Astrocyte (in vitro differentiated cells and primary cell): ENCODE measurements at regions not wholly inside any gene's neighbourhood (a gene's known extent, or its start where the extent isn't known, plus 50 kb on each side); places are given as distances from the start of the nearest gene placed in this dataset.

ENCODE experiments used
- DNase-seq: peaks from one replicate; pipeline ENCODE4 v3.0.0-alpha.2; 2010; ENCODE audit warnings: low read depth
- FAIRE-seq: peaks from 2 replicates; lab custom pipeline; 2011; peaks lifted over from hg19 to GRCh38; lab: Jason Lieb, UNC
- H2AFZ ChIP-seq: 2 replicates; pipeline ENCODE4 v1.6.0; 2012; ENCODE audit warnings: low read depth, low read length, inconsistent platforms
- H3K27ac ChIP-seq: 2 replicates; pipeline ENCODE4 v1.5.1; 2011; ENCODE audit warnings: low read depth, low read length, inconsistent platforms
- H3K27me3 ChIP-seq: 2 replicates; pipeline ENCODE4 v1.6.0; 2011; ENCODE audit warnings: low read length, inconsistent platforms; ENCODE audit not compliant: insufficient read depth
- H3K36me3 ChIP-seq: 2 replicates; pipeline ENCODE4 v1.5.1; 2011; ENCODE audit warnings: low read length, inconsistent platforms; ENCODE audit not compliant: insufficient read depth
- H3K4me1 ChIP-seq: 2 replicates; pipeline ENCODE4 v1.5.1; 2011; ENCODE audit warnings: low read length, inconsistent platforms; ENCODE audit not compliant: insufficient read depth
- H3K4me2 ChIP-seq: 2 replicates; pipeline ENCODE4 v1.6.0; 2012; ENCODE audit warnings: low read length, inconsistent platforms
- H3K4me3 ChIP-seq: 2 replicates; pipeline ENCODE4 v1.5.1; 2011; ENCODE audit warnings: low read depth, mild to moderate bottlenecking, low read length, inconsistent platforms; ENCODE audit not compliant: insufficient read depth
- H3K79me2 ChIP-seq: 2 replicates; pipeline ENCODE4 v1.6.0; 2012; ENCODE audit warnings: mild to moderate bottlenecking, low read length, inconsistent platforms; ENCODE audit not compliant: insufficient read depth
- H3K9ac ChIP-seq: 2 replicates; pipeline ENCODE4 v1.6.0; 2012; ENCODE audit warnings: mild to moderate bottlenecking, low read length, inconsistent platforms
- H3K9me3 ChIP-seq: 2 replicates; pipeline ENCODE4 v1.5.1; 2012; ENCODE audit warnings: low read depth, mild to moderate bottlenecking, low read length, inconsistent platforms; ENCODE audit not compliant: insufficient read depth
- H4K20me1 ChIP-seq: 2 replicates; pipeline ENCODE4 v1.6.0; 2012; ENCODE audit warnings: low read length, inconsistent platforms; ENCODE audit not compliant: insufficient read depth
- H3K27ac Mint-ChIP-seq: one replicate; pipeline ENCODE4 v1.8.0; 2021; ENCODE audit warnings: mild to moderate bottlenecking, mixed read lengths; ENCODE audit not compliant: unreplicated experiment
- H3K27me3 Mint-ChIP-seq: one replicate; pipeline ENCODE4 v1.8.0; 2021; ENCODE audit warnings: low read depth, mixed read lengths; ENCODE audit not compliant: unreplicated experiment
- H3K36me3 Mint-ChIP-seq: one replicate; pipeline ENCODE4 v1.8.0; 2021; ENCODE audit warnings: low read depth, mixed read lengths; ENCODE audit not compliant: unreplicated experiment
- H3K4me1 Mint-ChIP-seq: one replicate; pipeline ENCODE4 v1.8.0; 2021; ENCODE audit warnings: low read depth, mixed read lengths; ENCODE audit not compliant: unreplicated experiment
- H3K4me3 Mint-ChIP-seq: one replicate; pipeline ENCODE4 v1.8.0; 2021; ENCODE audit warnings: mild to moderate bottlenecking, moderate library complexity, mixed read lengths; ENCODE audit not compliant: unreplicated experiment
- H3K9me3 Mint-ChIP-seq: one replicate; pipeline ENCODE4 v1.8.0; 2021; ENCODE audit warnings: mild to moderate bottlenecking, mixed read lengths; ENCODE audit not compliant: unreplicated experiment
- EZH2 ChIP-seq: IDR thresholded peaks from 2 replicates; pipeline ENCODE4 v1.6.1; 2012; ENCODE audit warnings: mild to moderate bottlenecking, low read length, inconsistent platforms; ENCODE audit not compliant: insufficient read depth
- TF ChIP-seq, protein P1 (sequence below): IDR thresholded peaks from 2 replicates; pipeline ENCODE4 v1.5.1; 2011; ENCODE audit warnings: low read depth, mild to moderate bottlenecking, inconsistent platforms, low read length, moderate library complexity; ENCODE audit not compliant: insufficient read depth

DNA sequence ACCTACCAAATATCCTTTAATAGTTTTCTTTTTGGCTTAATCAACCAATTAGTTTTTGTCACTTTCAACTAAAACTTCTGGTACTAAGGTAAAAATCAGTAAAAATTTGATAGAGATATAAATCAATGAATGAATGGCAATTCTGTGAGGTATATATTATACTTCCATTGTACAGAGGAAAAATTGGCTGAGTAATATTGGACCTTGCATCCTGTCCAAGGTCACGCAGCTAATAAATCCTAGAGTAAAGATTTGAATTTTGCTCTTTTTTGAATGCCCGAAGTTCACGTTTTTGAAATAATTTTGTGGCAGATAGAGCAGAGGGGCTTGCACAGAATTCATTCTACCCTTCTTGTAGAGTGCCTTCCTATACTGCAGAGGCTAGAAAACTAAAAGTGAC, 81.1 kb upstream of the ZNF280D start:
- H3K27me3 Mint-ChIP-seq: peaks cover 1% of the 10 kb centered on the region
- no peak overlapping the region for H3K27ac ChIP-seq
- H3K4me1 ChIP-seq: peaks cover 20% of the 10 kb centered on the region
- DNase-seq (no peak), FAIRE-seq (no peak)
- TF ChIP-seq, protein P1, sequence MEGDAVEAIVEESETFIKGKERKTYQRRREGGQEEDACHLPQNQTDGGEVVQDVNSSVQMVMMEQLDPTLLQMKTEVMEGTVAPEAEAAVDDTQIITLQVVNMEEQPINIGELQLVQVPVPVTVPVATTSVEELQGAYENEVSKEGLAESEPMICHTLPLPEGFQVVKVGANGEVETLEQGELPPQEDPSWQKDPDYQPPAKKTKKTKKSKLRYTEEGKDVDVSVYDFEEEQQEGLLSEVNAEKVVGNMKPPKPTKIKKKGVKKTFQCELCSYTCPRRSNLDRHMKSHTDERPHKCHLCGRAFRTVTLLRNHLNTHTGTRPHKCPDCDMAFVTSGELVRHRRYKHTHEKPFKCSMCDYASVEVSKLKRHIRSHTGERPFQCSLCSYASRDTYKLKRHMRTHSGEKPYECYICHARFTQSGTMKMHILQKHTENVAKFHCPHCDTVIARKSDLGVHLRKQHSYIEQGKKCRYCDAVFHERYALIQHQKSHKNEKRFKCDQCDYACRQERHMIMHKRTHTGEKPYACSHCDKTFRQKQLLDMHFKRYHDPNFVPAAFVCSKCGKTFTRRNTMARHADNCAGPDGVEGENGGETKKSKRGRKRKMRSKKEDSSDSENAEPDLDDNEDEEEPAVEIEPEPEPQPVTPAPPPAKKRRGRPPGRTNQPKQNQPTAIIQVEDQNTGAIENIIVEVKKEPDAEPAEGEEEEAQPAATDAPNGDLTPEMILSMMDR: no peak
- no peak for TF ChIP-seq EZH2
- H3K4me2 ChIP-seq: no peak overlapping the region
- no peak overlapping the region for H3K4me3 ChIP-seq
- no peak overlapping the region for H3K4me3 Mint-ChIP-seq
- H3K9ac ChIP-seq: no peak overlapping the region
- H4K20me1 ChIP-seq: no peaks in the 10 kb centered on the region
- H3K36me3 Mint-ChIP-seq: no peaks in the 10 kb centered on the region
- H3K4me1 Mint-ChIP-seq: peaks cover 16% of the 10 kb centered on the region
- no peaks in the 10 kb centered on the region for H3K27me3 ChIP-seq
- no peak overlapping the region for H2AFZ ChIP-seq
- H3K9me3 ChIP-seq: no peaks in the 10 kb centered on the region
- no peak overlapping the region for H3K27ac Mint-ChIP-seq
- no peaks in the 10 kb centered on the region for H3K36me3 ChIP-seq
- peaks cover 4% of the 10 kb centered on the region for H3K9me3 Mint-ChIP-seq
- no peaks in the 10 kb centered on the region for H3K79me2 ChIP-seq

DNA sequence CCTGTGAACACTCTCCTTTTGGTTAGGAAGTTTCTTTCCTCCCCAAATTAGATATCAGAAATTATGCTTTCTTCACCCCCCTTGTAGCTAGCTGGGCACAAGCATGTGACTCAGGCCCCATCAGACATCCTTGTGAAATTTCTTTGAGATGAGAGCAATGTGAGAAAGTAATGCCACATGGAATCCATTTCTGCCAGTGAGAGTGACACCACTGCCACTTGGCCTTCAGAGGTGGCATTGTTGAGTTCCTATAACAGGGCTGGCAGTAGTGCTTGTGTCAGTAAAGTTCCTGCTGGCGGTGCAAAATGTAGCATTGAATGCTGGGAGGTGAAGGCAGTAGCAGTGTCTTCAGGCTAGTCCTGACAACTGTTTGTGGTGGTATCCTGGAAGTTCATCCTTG, 80.7 kb upstream of the ZNF280D start:
- Histone ChIP-seq H3K27me3 (no peaks in the 10 kb centered on the region), H3K36me3 (no peaks in the 10 kb centered on the region), H3K9ac (no peak overlapping the region), H3K4me3 (no peak overlapping the region), H2AFZ (no peak overlapping the region), H3K4me1 (peaks cover 20% of the 10 kb centered on the region), H3K4me2 (no peak overlapping the region), H3K79me2 (no peaks in the 10 kb centered on the region), H4K20me1 (no peaks in the 10 kb centered on the region), H3K9me3 (no peaks in the 10 kb centered on the region), H3K27ac (no peak overlapping the region)
- Mint-ChIP-seq H3K27me3 (no peaks in the 10 kb centered on the region), H3K4me3 (no peak overlapping the region), H3K9me3 (peaks cover 8% of the 10 kb centered on the region), H3K4me1 (peaks cover 16% of the 10 kb centered on the region), H3K27ac (no peak overlapping the region), H3K36me3 (peaks cover 3% of the 10 kb centered on the region)
- DNase-seq (no peak), FAIRE-seq (no peak)
- TF ChIP-seq EZH2: no peak
- TF ChIP-seq, protein P1: no peak

DNA sequence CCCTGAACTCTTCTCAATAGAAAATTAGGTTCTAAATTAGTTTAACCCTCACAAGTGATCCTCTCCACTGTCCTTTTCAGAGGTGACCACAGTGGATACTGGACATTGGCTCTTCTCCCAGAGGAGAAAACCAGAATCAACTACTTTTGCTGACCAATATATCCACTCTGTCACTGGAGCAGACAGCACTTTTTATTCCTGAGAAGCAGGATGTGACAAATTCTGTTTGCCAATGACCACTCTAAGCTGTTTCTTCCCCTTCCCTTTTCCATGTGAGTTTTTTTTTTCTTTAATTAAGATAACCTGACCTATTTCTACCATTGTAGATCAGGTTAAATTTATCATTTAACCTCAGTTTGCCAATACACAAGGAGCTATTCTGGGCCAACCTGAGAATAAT, 79.7 kb upstream of the ZNF280D start:
- Histone ChIP-seq H3K79me2 (no peaks in the 10 kb centered on the region), H3K27me3 (no peaks in the 10 kb centered on the region), H3K27ac (no peak overlapping the region), H3K9ac (no peak overlapping the region), H3K36me3 (no peaks in the 10 kb centered on the region), H2AFZ (no peak overlapping the region), H3K4me2 (no peak overlapping the region), H4K20me1 (no peaks in the 10 kb centered on the region), H3K4me3 (no peak overlapping the region), H3K4me1 (peaks cover 17% of the 10 kb centered on the region), H3K9me3 (peaks cover 3% of the 10 kb centered on the region)
- no peaks in the 10 kb centered on the region for H3K27me3 Mint-ChIP-seq
- no peak for TF ChIP-seq EZH2
- TF ChIP-seq, protein P1: no peak
- H3K9me3 Mint-ChIP-seq: peaks cover 17% of the 10 kb centered on the region
- FAIRE-seq: no peak
- H3K27ac Mint-ChIP-seq: no peak overlapping the region
- peaks cover 13% of the 10 kb centered on the region for H3K4me1 Mint-ChIP-seq
- DNase-seq: no peak
- peaks cover 6% of the 10 kb centered on the region for H3K36me3 Mint-ChIP-seq
- H3K4me3 Mint-ChIP-seq: no peak overlapping the region
